NOMO-1 treated with DMSO at 0.1 percent for 48 hours (cell line): ENCODE measurements at regions not wholly inside any gene's neighbourhood (a gene's known extent, or its start where the extent isn't known, plus 50 kb on each side); places are given as distances from the start of the nearest gene placed in this dataset.

ENCODE experiments used
- DNase-seq: peaks from one replicate; lab custom pipeline; 2025; ENCODE audit not compliant: unreplicated experiment; lab: John Stamatoyannopoulos, UW

DNA sequence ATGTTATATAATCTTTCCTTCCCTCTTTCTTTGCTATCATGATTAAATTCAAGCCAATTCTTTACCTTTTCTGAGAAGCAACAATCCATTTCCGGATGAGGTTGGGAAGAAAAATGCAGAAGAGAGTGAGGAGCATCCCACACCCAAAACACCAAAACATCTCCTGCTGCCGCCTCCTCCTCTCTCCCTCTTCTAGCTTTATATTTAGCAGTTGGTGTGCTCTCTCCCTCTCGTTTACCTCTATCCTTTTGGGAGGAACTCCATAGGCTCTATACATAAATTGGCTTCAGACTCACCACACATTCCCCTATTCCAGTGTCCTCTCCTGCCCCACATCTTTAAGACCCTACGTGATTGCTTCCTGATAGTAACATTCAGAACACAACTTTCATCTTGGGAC is 332.2 kb upstream of the PLXNA2 start:
- no peak for DNase-seq

DNA sequence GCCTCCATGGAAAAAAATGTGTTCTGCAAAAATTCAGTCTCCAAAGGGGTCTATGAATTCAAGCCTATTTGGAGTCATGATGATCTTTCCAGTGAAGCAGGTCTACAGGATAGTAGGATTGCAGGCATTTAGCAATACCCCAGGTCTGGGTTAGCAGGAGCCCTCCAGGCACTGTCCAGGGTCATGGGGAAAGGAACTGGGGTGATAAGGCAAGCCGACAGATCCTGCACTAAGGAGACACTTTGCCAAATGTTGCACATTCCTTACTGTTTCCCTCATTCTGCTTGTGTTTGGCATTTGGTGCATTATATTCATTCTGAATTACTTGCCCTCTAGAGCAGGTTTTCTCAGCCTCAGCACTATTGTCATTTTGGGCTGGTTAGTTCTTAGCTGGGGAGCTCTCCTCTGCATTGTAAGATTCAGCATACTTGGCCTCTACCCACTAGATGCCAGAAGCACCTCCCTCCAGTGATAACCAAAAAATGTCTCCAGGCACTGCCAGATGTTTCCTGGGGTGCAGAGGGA is 333.3 kb upstream of the PLXNA2 start:
- no peak for DNase-seq

GRCh38 chr1:208581209-208581608 is 337.0 kb upstream of the PLXNA2 start:
- no peak for DNase-seq

GRCh38 chr1:208581667-208582066 is 337.5 kb upstream of the PLXNA2 start:
- no peak for DNase-seq

GRCh38 chr1:208584167-208584755 is 340.1 kb upstream of the PLXNA2 start:
- no peak for DNase-seq

- no peak for DNase-seq
Measured at GRCh38 chr1:208587110-208587509, 342.9 kb upstream of the PLXNA2 start.

- no peak for DNase-seq
Measured at GRCh38 chr1:208593306-208594006, 349.3 kb upstream of the PLXNA2 start.

GRCh38 chr1:208595236-208595635 is 351.1 kb upstream of the PLXNA2 start:
- DNase-seq = no peak

- DNase-seq = no peak
Measured at GRCh38 chr1:208595745-208596144, 351.6 kb upstream of the PLXNA2 start.

- DNase-seq = no peak
Measured at GRCh38 chr1:208597571-208597970, 353.4 kb upstream of the PLXNA2 start.

GRCh38 chr1:208598021-208598420 is 353.8 kb upstream of the PLXNA2 start:
- no peak for DNase-seq

DNA sequence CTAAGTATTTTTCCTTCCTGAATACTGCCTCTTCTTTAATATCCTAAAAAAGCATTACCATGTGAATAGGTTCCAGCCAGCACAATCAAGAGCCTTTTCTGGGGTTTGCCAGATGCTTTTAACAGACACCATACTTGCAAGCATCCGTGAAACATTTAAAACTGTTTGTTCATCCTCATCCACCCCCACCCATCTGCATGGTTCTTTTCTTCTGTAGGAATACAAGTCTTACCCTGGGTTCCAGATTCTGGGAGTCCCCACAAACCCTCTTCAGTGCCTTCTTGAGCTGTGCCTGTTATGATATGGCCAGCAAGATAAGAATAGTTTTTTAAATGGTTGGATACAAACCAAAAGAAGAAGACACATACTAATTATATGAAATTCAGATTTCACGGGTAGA is 354.9 kb upstream of the PLXNA2 start:
- DNase-seq = no peak

- DNase-seq = no peak
Measured at GRCh38 chr1:208600456-208601190, 356.4 kb upstream of the PLXNA2 start.

DNA sequence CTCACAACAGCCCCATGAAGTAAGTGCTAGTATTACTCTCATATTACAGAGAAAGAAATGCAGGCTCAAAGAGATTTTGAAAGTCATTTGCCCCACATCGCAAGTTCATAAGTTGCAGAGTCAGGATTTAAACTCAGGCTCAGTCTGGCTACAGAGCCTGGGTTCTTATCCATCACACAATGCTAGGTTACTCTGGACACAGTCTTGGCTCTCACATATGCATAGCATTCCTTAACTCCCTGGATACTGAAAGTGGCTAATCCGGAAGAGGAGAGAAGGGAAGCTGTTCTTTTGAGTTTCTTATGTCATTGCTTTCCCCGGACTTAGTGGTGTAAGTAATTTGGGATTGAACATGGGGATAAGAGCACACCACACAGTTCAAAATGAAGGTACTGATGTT is 357.4 kb upstream of the PLXNA2 start:
- DNase-seq = no peak

- no peak for DNase-seq
Measured at GRCh38 chr1:208603721-208604120, 359.5 kb upstream of the PLXNA2 start.

DNA sequence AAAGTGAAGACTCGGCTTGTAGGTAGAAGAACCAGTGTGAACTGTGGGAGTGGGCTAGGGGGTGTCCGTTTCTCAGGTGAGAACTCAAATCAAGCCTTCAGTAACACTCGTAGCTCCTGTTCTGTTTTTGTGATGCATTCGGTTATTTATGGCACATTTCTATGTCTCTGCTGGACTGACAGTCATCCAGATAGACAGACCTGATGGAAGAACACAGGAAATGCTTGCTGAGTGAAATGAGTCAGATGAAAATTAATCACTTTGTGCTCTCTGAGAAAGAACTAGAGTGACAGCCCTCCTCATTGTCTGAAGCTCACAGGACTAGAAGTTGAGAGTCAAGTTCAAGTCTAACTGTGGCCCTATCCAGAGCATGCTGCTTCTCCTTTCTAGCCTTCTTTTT is 360.1 kb upstream of the PLXNA2 start:
- DNase-seq = no peak

- DNase-seq = no peak
Measured at GRCh38 chr1:208606959-208607358, 362.8 kb upstream of the PLXNA2 start.

- DNase-seq = no peak
Measured at GRCh38 chr1:208607616-208608015, 363.4 kb upstream of the PLXNA2 start.

DNA sequence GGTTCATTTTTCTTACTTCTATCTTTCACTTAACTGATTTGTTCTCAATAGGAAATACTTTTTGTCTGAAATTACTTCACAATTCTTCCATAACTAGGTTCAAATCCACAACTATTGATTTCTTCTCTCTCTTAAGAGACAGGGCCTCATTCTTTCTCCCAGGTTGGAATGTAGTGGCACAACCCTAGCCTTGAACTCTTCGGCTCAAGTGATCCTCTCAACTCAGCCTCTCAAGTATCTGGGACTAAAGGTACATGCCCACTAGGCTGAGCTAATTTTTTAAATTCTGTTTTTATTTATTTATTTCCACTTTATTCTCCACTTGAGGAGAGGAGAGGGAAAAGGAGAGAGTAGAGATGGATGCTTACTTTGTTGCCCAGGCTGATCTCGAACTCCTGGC is 370.4 kb upstream of the PLXNA2 start:
- no peak for DNase-seq

DNA sequence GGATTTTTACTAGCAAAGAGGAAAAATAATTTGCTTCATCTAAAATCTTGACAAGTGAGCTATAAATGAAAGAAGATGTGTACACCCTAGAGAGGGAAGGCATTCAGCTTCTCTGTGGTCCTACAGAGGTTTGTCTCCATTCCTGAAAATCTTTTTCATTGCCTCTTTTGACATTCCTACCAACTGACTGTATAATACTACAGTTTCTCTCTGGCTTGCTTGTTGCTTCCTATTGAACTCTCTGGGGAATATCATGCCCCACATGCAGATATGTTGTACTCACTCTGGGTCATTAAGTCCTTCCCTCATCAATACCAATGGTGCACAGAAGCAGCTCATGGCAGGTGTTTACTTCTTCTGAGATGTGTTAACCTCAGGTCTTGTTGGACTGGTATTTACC is 371.2 kb upstream of the PLXNA2 start:
- DNase-seq = no peak

GRCh38 chr1:208616776-208617175 is 372.6 kb upstream of the PLXNA2 start:
- DNase-seq = no peak
